NOMO-1 treated with dmso at 0.1 percent for 144 hours (cell line): ENCODE measurements at regions not wholly inside any gene's neighbourhood (a gene's known extent, or its start where the extent isn't known, plus 50 kb on each side); places are given as distances from the start of the nearest gene placed in this dataset.
"Not testable (repeated sequence)": the region's sequence is repeated elsewhere in the genome, so short reads cannot be mapped to it uniquely, and the experiment has no call there.

Experiments
- DNase-seq: peaks from one replicate; lab custom pipeline; 2025; ENCODE audit not compliant: unreplicated experiment; lab: John Stamatoyannopoulos, UW

- DNase-seq: no peak
Measured at GRCh38 chr2:187075671-187076070, 226.7 kb upstream of the ZSWIM2 start.

GRCh38 chr2:187075199-187075635, 226.2 kb upstream of the ZSWIM2 start:
- no peak for DNase-seq

GRCh38 chr2:187058198-187058597, 209.2 kb upstream of the ZSWIM2 start:
- no peak for DNase-seq

GRCh38 chr2:187057466-187057865, 208.5 kb upstream of the ZSWIM2 start:
- no peak for DNase-seq

GRCh38 chr2:187056416-187057334, 207.7 kb upstream of the ZSWIM2 start:
- no peak for DNase-seq

GRCh38 chr2:187055463-187055862, 206.5 kb upstream of the ZSWIM2 start:
- DNase-seq: no peak

- DNase-seq: no peak
Measured at GRCh38 chr2:187054501-187055319, 205.7 kb upstream of the ZSWIM2 start.

- no peak for DNase-seq
Measured at GRCh38 chr2:187051350-187051749, 202.4 kb upstream of the ZSWIM2 start.

- no peak for DNase-seq
Measured at GRCh38 chr2:187050409-187050998, 201.5 kb upstream of the ZSWIM2 start.

GRCh38 chr2:187037310-187037709, 188.3 kb upstream of the ZSWIM2 start:
- DNase-seq: no peak

- DNase-seq: no peak
Measured at GRCh38 chr2:187034434-187034833, 185.5 kb upstream of the ZSWIM2 start.

GRCh38 chr2:187024739-187025138, 175.8 kb upstream of the ZSWIM2 start:
- DNase-seq: no peak

GRCh38 chr2:187023996-187024395, 175.0 kb upstream of the ZSWIM2 start:
- not testable (repeated sequence) for DNase-seq

- no peak for DNase-seq
Measured at GRCh38 chr2:187017438-187017837, 168.5 kb upstream of the ZSWIM2 start.

GRCh38 chr2:187013058-187013457, 164.1 kb upstream of the ZSWIM2 start:
- no peak for DNase-seq

GRCh38 chr2:187011206-187011832, 162.3 kb upstream of the ZSWIM2 start:
- no peak for DNase-seq

- no peak for DNase-seq
Measured at GRCh38 chr2:187009483-187010239, 160.7 kb upstream of the ZSWIM2 start.

- DNase-seq: no peak
Measured at GRCh38 chr2:187008111-187008510, 159.1 kb upstream of the ZSWIM2 start.

GRCh38 chr2:187003611-187004010, 154.6 kb upstream of the ZSWIM2 start:
- DNase-seq: no peak

GRCh38 chr2:187003038-187003554, 154.1 kb upstream of the ZSWIM2 start:
- DNase-seq: no peak
